ENCODE measurements at regions not wholly inside any gene's neighbourhood (a gene's known extent, or its start where the extent isn't known, plus 50 kb on each side); places are given as distances from the start of the nearest gene placed in this dataset.
A peak's percentile ranks its signal among the peaks of the same experiment; 100 is the strongest.

GRCh38 chr20:10762216-10762615 lies 88.4 kb upstream of the JAG1 start:
- POLR2A ChIA-PET (ENCODE audit: unreplicated experiment) = no interaction called here
- Histone ChIP-seq H3K27ac (ENCODE audit: insufficient read depth, low read length) (no peak overlapping the region), H3K4me1 (ENCODE audit: control insufficient read depth, insufficient read depth, low read length) (peaks cover 2% of the 10 kb centered on the region; the same call in 1 of the 2 replicates), H3K9me1 (ENCODE audit: insufficient read depth, low read length) (peaks cover 8% of the 10 kb centered on the region), H3K23ac (ENCODE audit: low read depth, low read length) (no peak overlapping the region), H2AK5ac (ENCODE audit: low read depth, low read length) (peak overlapping the region; percentile 13; the same call in 1 of the 2 replicates), H3K18ac (ENCODE audit: low read depth, low read length) (peak overlapping the region; percentile 12; the same call in 1 of the 2 replicates), H3K14ac (replicated peaks; ENCODE audit: low read depth, low read length) (0 out of 2 replicates have a peak overlapping the region, but pooled peaks have one; percentile 25), H2BK20ac (ENCODE audit: low read depth, low read length) (peak overlapping the region; percentile 4), H3K9ac (ENCODE audit: low read depth, low read length) (no peak overlapping the region), H2AK9ac (replicated peaks; ENCODE audit: low read depth, low read length, poor library complexity) (no peak overlapping the region), H3K4me3 (ENCODE audit: insufficient read depth, low read depth, low read length) (no peak overlapping the region), H3K27me3 (ENCODE audit: control insufficient read depth, insufficient read depth, low read length) (no peaks in the 10 kb centered on the region), H3K4me2 (ENCODE audit: low read depth, low read length) (no peak overlapping the region), H3K79me1 (ENCODE audit: low read depth in 1 of 2, low read length in 2 of 2) (no peaks in the 10 kb centered on the region), H4K91ac (ENCODE audit: insufficient read depth, low read depth, low read length) (no peak overlapping the region; the same call in 1 of the 2 replicates), H2AFZ (replicated peaks; ENCODE audit: low read length, poor library complexity) (no peak overlapping the region), H2BK15ac (ENCODE audit: low read depth, low read length) (0 out of 3 replicates have a peak overlapping the region, but pooled peaks have one; percentile 50), H2BK120ac (ENCODE audit: low read depth, low read length) (peak overlapping the region; percentile 1; the same call in 1 of the 2 replicates), H2BK5ac (ENCODE audit: low read depth, low read length, poor library complexity, severe bottlenecking) (no peak overlapping the region), H4K8ac (ENCODE audit: low read depth in 2 of 2, low read length in 2 of 2) (peak overlapping the region in 1 of 2 experiments; percentile 2; a peak in 1 of 4 replicates), H4K5ac (ENCODE audit: low read depth, low read length) (no peak overlapping the region), H3K56ac (ENCODE audit: extremely low read depth, insufficient read depth, low read length) (no peak overlapping the region), H3K4ac (ENCODE audit: low read depth, low read length) (peak overlapping the region; percentile 15; the same call in 1 of the 2 replicates), H3K36me3 (ENCODE audit: control insufficient read depth, insufficient read depth, low read length) (no peaks in the 10 kb centered on the region), H4K20me1 (ENCODE audit: insufficient read depth, low read length) (no peaks in the 10 kb centered on the region), H3K9me3 (ENCODE audit: control insufficient read depth, insufficient read depth, low read length) (0 out of 2 replicates have a peak, but pooled peaks cover 2% of the 10 kb centered on the region)
- TF ChIP-seq RCOR1 (IDR thresholded peaks at IDR 0.05; ENCODE audit: insufficient replicate concordance, low read length) (no peak), NFE2L2 (IDR thresholded peaks at IDR 0.05; ENCODE audit: low read depth, low read length) (no peak), CEBPB (IDR thresholded peaks at IDR 0.05; ENCODE audit: low read depth, low read length) (no peak), BHLHE40 (IDR thresholded peaks at IDR 0.05; ENCODE audit: low read depth, low read length) (no peak), CHD1 (IDR thresholded peaks at IDR 0.05; ENCODE audit: low read depth, low read length) (no peak), MAFK (IDR thresholded peaks at IDR 0.05; ENCODE audit: low read depth, low read length) (no peak), ELK1 (IDR thresholded peaks at IDR 0.05; ENCODE audit: borderline replicate concordance, low read depth, low read length) (no peak), SMC3 (IDR thresholded peaks at IDR 0.05; ENCODE audit: low read depth, low read length) (no peak), USF2 (IDR thresholded peaks at IDR 0.05; ENCODE audit: low read depth, low read length) (no peak), RFX5 (IDR thresholded peaks at IDR 0.05; ENCODE audit: low read depth, low read length) (no peak), FOS (IDR thresholded peaks at IDR 0.05; ENCODE audit: low read depth, low read length) (no peak), MAZ (IDR thresholded peaks at IDR 0.05; ENCODE audit: borderline replicate concordance, low read depth, low read length) (no peak), RAD21 (IDR thresholded peaks at IDR 0.05; ENCODE audit: low read length) (no peak), POLR2A (IDR thresholded peaks at IDR 0.05; ENCODE audit: low read depth, low read length) (no peak), MXI1 (IDR thresholded peaks at IDR 0.05; ENCODE audit: borderline replicate concordance, low read depth, low read length) (no peak)
- no peak for DNase-seq
- no peak for ATAC-seq (ENCODE audit: low read depth)
- in situ Hi-C loops (cut with MboI; ENCODE audit: low sequenced_read_pairs) (no loop called here), intact Hi-C loops (cut with micrococcal nuclease) (no loop called here), dilution Hi-C loops (cut with HindIII; ENCODE audit: low sequenced_read_pairs, unreplicated experiment) (no loop called here)
- BruUV-seq (replicated peaks) = no TSS peak
- CTCF ChIA-PET = no interaction called here
- WGBS, 2 experiments (ENCODE audit: extremely low coverage in 2 of 2, insufficient read length in 1 of 2) = no CpG with 5 or more reads among the region's 2 CpGs
